NT2/D1 (cell line): ENCODE measurements at regions not wholly inside any gene's neighbourhood (a gene's known extent, or its start where the extent isn't known, plus 50 kb on each side); places are given as distances from the start of the nearest gene placed in this dataset.

Experiments
- SUZ12 ChIP-seq: IDR thresholded peaks from 2 replicates; pipeline ENCODE4 v1.6.1; 2011; ENCODE audit not compliant: insufficient read length, insufficient read depth; ENCODE audit errors: extremely low read depth
- YY1 ChIP-seq: IDR thresholded peaks from 2 replicates; pipeline ENCODE4 v1.6.1; 2011; ENCODE audit not compliant: insufficient read length, insufficient read depth
- ZNF274 ChIP-seq: IDR thresholded peaks from 2 replicates; pipeline ENCODE4 v1.6.1; 2011; ENCODE audit warnings: mild to moderate bottlenecking, low read depth, low read length

GRCh38 chr10:130962240-130963051 is 349.1 kb downstream of the TCERG1L start:
- no peak for TF ChIP-seq YY1
- TF ChIP-seq ZNF274 = no peak
- no peak for TF ChIP-seq SUZ12
